Liver (tissue), 3 donors: ENCODE measurements at regions not wholly inside any gene's neighbourhood (a gene's known extent, or its start where the extent isn't known, plus 50 kb on each side); places are given as distances from the start of the nearest gene placed in this dataset.

Experiments used
- EGR1 ChIP-seq, 2 donors: IDR thresholded peaks; 2 replicates each; pipeline ENCODE4 v1.6.1; 2016 to 2018; ENCODE audit warnings: antibody characterized with exemption in 2 of 2, low read depth in 2 of 2
- GABPA ChIP-seq, 2 donors: IDR thresholded peaks in 1 of 2; conservative IDR thresholded peaks in 1 of 2; 2 replicates each; pipeline ENCODE4 v1.6.1; 2016; ENCODE audit warnings: antibody characterized with exemption in 2 of 2, mild to moderate bottlenecking in 1 of 2, moderate library complexity in 1 of 2
- HNF4A ChIP-seq, 2 donors: conservative IDR thresholded peaks; 2 replicates each; pipeline ENCODE4 v1.6.1; 2016; ENCODE audit warnings: antibody characterized with exemption in 2 of 2, mild to moderate bottlenecking in 2 of 2
- MAX ChIP-seq: IDR thresholded peaks from 2 replicates; pipeline ENCODE4 v1.6.1; 2016; ENCODE audit warnings: antibody characterized with exemption
- REST ChIP-seq: IDR thresholded peaks from 2 replicates; pipeline ENCODE4 v1.6.1; 2016; ENCODE audit warnings: antibody characterized with exemption, mild to moderate bottlenecking
- SP1 ChIP-seq: IDR thresholded peaks from 2 replicates; pipeline ENCODE4 v1.6.1; 2018; ENCODE audit warnings: antibody characterized with exemption, mild to moderate bottlenecking
- TF ChIP-seq, protein P1 (sequence below): fragments of 150-350 bp; IDR thresholded peaks from 2 replicates; pipeline ENCODE4 v1.5.1; 2017; ENCODE audit warnings: improper control_type of control experiment, low read depth, low read length; ENCODE audit not compliant: missing input control
- donor health status: healthy.
- donor health status: healthy.

GRCh38 chr17:63314761-63315160 is 131.3 kb downstream of the CYB561 start:
- no peak for TF ChIP-seq GABPA (IDR thresholded peaks at IDR 0.05 in 1 of 2, conservative IDR thresholded peaks at IDR 0.05 in 1 of 2)
- TF ChIP-seq SP1, result no peak
- TF ChIP-seq HNF4A (conservative IDR thresholded peaks at IDR 0.05), result no peak
- TF ChIP-seq EGR1 (IDR thresholded peaks at IDR 0.05; ENCODE audit: low read depth in 2 of 2), result no peak
- TF ChIP-seq, protein P1, sequence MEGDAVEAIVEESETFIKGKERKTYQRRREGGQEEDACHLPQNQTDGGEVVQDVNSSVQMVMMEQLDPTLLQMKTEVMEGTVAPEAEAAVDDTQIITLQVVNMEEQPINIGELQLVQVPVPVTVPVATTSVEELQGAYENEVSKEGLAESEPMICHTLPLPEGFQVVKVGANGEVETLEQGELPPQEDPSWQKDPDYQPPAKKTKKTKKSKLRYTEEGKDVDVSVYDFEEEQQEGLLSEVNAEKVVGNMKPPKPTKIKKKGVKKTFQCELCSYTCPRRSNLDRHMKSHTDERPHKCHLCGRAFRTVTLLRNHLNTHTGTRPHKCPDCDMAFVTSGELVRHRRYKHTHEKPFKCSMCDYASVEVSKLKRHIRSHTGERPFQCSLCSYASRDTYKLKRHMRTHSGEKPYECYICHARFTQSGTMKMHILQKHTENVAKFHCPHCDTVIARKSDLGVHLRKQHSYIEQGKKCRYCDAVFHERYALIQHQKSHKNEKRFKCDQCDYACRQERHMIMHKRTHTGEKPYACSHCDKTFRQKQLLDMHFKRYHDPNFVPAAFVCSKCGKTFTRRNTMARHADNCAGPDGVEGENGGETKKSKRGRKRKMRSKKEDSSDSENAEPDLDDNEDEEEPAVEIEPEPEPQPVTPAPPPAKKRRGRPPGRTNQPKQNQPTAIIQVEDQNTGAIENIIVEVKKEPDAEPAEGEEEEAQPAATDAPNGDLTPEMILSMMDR, result no peak
- no peak for TF ChIP-seq MAX
- no peak for TF ChIP-seq REST
